ENCODE measurements at regions not wholly inside any gene's neighbourhood (a gene's known extent, or its start where the extent isn't known, plus 50 kb on each side); places are given as distances from the start of the nearest gene placed in this dataset.

DNA sequence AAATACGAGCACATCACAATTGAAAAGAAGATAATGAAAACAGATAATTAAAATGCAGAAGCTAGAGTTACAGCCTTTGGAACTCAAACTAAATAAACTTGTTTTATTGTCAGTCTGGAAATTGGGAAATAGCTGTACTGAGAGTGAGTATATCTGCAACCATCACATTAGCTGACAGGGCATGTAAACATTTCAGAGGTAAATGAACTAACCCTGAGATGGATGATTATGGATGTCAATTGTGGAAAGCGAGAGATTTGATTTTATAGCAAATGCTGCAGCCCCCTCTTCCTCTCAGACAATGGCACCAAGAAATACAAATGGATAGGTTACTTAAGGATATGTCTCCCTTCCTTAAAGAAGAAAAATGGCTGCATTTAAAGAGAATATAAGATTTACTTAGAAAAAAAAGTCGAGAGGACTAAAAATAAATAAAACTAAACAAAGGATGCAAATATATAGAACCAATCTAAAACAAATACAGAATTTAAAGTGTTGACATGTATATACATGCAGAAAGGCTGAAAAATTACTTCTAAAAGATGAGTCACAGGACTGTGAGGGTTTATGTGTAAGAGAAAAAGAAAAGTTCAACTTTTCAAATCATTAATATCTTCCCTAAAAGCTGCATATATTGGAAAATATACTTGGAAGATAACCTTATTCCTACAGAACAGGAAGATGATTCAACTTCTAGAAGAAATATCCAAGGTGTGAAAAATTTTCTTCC is 120.3 kb upstream of the FLRT2 start:
- TF ChIP-seq, protein P1, sequence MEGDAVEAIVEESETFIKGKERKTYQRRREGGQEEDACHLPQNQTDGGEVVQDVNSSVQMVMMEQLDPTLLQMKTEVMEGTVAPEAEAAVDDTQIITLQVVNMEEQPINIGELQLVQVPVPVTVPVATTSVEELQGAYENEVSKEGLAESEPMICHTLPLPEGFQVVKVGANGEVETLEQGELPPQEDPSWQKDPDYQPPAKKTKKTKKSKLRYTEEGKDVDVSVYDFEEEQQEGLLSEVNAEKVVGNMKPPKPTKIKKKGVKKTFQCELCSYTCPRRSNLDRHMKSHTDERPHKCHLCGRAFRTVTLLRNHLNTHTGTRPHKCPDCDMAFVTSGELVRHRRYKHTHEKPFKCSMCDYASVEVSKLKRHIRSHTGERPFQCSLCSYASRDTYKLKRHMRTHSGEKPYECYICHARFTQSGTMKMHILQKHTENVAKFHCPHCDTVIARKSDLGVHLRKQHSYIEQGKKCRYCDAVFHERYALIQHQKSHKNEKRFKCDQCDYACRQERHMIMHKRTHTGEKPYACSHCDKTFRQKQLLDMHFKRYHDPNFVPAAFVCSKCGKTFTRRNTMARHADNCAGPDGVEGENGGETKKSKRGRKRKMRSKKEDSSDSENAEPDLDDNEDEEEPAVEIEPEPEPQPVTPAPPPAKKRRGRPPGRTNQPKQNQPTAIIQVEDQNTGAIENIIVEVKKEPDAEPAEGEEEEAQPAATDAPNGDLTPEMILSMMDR (IDR thresholded peaks at IDR 0.05; ENCODE audit: borderline replicate concordance, extremely low read depth, insufficient read depth): no peak
- H3K4me1 ChIP-seq (ENCODE audit: control insufficient read depth in 2 of 3, insufficient read depth in 2 of 3, low read depth in 1 of 3, low read length in 3 of 3): no peaks in the 10 kb centered on the region
- no peaks in the 10 kb centered on the region for H3K36me3 ChIP-seq (ENCODE audit: control insufficient read depth in 2 of 3, insufficient read depth in 3 of 3, low read length in 3 of 3)
- intact Hi-C loops (cut with DNase I): no loop called here
- H3K27ac ChIP-seq (ENCODE audit: low read depth in 2 of 2, low read length in 2 of 2): no peak overlapping the region
- FAIRE-seq: no peak
- no peak for DNase-seq
- no peaks in the 10 kb centered on the region for H3K27me3 ChIP-seq (ENCODE audit: control insufficient read depth, insufficient read depth, low read length)
- no peak overlapping the region for H3K9ac ChIP-seq (ENCODE audit: low read length in 3 of 3)
- H3K9me3 ChIP-seq (ENCODE audit: control insufficient read depth in 2 of 3, insufficient read depth in 1 of 3, low read length in 3 of 3): no peaks in the 10 kb centered on the region
- H3K4me3 ChIP-seq (ENCODE audit: low read length in 3 of 3): no peak overlapping the region

DNA sequence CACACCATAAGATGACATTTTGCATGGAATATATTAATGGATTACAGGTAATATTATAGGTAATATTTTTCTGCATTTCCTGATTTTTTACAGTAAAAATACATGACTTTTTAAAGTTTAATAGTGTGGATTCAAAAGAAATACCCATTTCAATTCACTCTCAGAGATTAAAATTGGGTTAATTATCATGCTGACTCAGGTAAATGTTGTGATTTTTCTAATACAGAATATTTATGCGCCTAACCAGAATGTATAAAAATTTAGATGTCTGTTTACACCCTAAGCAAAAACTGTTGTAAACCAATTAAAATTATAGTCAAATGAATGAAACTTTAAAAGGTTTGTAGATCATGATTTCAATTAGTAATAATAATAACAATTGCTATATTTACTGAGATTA is 117.2 kb upstream of the FLRT2 start:
- TF ChIP-seq, protein P1 (IDR thresholded peaks at IDR 0.05; ENCODE audit: borderline replicate concordance, extremely low read depth, insufficient read depth): no peak
- Histone ChIP-seq H3K27me3 (ENCODE audit: control insufficient read depth, insufficient read depth, low read length) (no peaks in the 10 kb centered on the region), H3K9me3 (ENCODE audit: control insufficient read depth in 2 of 3, insufficient read depth in 1 of 3, low read length in 3 of 3) (no peaks in the 10 kb centered on the region), H3K36me3 (ENCODE audit: control insufficient read depth in 2 of 3, insufficient read depth in 3 of 3, low read length in 3 of 3) (no peaks in the 10 kb centered on the region), H3K4me3 (ENCODE audit: low read length in 3 of 3) (no peak overlapping the region), H3K4me1 (ENCODE audit: control insufficient read depth in 2 of 3, insufficient read depth in 2 of 3, low read depth in 1 of 3, low read length in 3 of 3) (no peaks in the 10 kb centered on the region), H3K27ac (ENCODE audit: low read depth in 2 of 2, low read length in 2 of 2) (no peak overlapping the region), H3K9ac (ENCODE audit: low read length in 3 of 3) (no peak overlapping the region)
- no peak for DNase-seq
- intact Hi-C loops (cut with DNase I): no loop called here
- FAIRE-seq: no peak

DNA sequence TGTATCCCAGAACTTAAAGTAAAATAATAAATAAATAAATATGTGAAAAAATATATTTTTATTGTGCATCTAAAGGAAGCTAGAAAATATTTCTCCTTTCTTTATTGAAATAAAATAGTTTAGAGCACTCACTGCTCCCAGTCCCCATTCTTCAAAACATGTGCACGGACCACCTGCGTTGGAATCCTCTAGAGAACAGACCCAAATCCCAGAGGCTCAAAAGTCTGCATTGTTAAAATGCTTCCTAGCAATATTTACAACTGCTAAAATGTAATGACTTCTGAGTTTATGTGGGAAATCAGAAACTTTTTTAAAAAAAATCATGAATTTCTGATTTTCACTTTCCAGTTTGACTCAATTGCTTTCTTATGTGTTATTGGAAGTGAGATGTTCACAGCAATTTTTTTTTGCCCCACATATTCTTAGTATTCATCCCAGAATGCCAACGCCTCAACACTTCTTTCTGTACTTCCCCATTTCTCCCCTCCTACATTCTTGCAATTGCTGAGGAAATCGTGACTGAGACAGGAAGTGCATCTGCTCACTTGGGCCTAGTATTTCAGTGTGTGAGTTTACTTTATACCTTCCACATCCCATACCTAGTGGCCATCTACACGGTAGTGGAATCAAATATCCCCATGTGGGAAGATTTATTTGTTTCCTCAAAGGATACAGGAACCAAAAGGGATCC is 116.0 kb upstream of the FLRT2 start:
- H3K36me3 ChIP-seq (ENCODE audit: control insufficient read depth in 2 of 3, insufficient read depth in 3 of 3, low read length in 3 of 3): no peaks in the 10 kb centered on the region
- TF ChIP-seq, protein P1 (IDR thresholded peaks at IDR 0.05; ENCODE audit: borderline replicate concordance, extremely low read depth, insufficient read depth): no peak
- no peaks in the 10 kb centered on the region for H3K27me3 ChIP-seq (ENCODE audit: control insufficient read depth, insufficient read depth, low read length)
- H3K4me3 ChIP-seq (ENCODE audit: low read length in 3 of 3): no peak overlapping the region
- FAIRE-seq (no peak), DNase-seq (no peak)
- H3K4me1 ChIP-seq (ENCODE audit: control insufficient read depth in 2 of 3, insufficient read depth in 2 of 3, low read depth in 1 of 3, low read length in 3 of 3): no peaks in the 10 kb centered on the region
- intact Hi-C loops (cut with DNase I): no loop called here
- H3K9me3 ChIP-seq (ENCODE audit: control insufficient read depth in 2 of 3, insufficient read depth in 1 of 3, low read length in 3 of 3): no peaks in the 10 kb centered on the region
- H3K9ac ChIP-seq (ENCODE audit: low read length in 3 of 3): no peak overlapping the region
- H3K27ac ChIP-seq (ENCODE audit: low read depth in 2 of 2, low read length in 2 of 2): no peak overlapping the region

Measured in kidney (tissue), 13 donors.